ENCODE measurements at regions not wholly inside any gene's neighbourhood (a gene's known extent, or its start where the extent isn't known, plus 50 kb on each side); places are given as distances from the start of the nearest gene placed in this dataset.

DNA sequence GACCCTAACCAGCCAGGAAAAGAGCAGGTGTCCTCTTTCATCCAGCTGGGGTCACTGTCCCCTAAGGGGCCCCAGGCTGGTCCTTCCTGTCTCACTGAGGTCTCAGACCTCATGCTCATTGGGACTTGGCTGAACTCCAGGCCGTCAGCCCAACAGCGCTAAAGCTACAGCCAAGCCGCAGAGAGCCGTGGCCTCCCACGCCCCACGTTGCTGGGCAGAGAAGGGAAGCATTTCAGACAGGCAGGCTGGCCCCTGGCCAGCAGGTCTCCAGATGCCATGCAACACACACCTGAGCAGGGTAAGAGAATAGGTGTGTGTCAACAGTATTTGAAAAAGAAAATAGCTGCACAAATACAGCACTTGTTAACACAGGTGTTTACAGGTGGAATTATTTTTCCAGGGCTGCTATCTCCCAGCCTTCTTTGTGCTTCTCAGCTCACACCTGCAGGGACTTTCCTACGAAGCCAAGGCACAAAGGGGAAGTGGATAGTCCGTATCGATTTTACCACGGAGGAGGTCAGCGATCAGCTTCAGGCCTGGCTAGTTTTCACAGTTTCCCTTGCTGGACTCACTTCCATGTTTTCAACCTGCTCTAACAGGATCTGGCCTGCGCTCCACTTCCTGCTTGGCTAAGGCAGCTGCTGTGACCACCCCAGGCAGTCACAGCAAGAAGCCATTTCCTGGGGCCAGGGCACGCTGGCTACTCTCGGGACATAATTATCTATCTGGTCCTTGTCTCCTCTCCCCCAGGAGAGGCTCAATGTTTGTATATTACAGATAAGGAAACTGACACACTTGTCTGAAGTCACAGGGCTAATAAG lies 156.1 kb upstream of the ID2 start (continued):
- TF ChIP-seq, protein P1, sequence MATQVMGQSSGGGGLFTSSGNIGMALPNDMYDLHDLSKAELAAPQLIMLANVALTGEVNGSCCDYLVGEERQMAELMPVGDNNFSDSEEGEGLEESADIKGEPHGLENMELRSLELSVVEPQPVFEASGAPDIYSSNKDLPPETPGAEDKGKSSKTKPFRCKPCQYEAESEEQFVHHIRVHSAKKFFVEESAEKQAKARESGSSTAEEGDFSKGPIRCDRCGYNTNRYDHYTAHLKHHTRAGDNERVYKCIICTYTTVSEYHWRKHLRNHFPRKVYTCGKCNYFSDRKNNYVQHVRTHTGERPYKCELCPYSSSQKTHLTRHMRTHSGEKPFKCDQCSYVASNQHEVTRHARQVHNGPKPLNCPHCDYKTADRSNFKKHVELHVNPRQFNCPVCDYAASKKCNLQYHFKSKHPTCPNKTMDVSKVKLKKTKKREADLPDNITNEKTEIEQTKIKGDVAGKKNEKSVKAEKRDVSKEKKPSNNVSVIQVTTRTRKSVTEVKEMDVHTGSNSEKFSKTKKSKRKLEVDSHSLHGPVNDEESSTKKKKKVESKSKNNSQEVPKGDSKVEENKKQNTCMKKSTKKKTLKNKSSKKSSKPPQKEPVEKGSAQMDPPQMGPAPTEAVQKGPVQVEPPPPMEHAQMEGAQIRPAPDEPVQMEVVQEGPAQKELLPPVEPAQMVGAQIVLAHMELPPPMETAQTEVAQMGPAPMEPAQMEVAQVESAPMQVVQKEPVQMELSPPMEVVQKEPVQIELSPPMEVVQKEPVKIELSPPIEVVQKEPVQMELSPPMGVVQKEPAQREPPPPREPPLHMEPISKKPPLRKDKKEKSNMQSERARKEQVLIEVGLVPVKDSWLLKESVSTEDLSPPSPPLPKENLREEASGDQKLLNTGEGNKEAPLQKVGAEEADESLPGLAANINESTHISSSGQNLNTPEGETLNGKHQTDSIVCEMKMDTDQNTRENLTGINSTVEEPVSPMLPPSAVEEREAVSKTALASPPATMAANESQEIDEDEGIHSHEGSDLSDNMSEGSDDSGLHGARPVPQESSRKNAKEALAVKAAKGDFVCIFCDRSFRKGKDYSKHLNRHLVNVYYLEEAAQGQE (IDR thresholded peaks at IDR 0.05; ENCODE audit: low read depth), result no peak
- TF ChIP-seq ZFX (IDR thresholded peaks at IDR 0.05) (no peak), EZH2phosphoT487 (IDR thresholded peaks at IDR 0.05; ENCODE audit: borderline replicate concordance) (no peak)

DNA sequence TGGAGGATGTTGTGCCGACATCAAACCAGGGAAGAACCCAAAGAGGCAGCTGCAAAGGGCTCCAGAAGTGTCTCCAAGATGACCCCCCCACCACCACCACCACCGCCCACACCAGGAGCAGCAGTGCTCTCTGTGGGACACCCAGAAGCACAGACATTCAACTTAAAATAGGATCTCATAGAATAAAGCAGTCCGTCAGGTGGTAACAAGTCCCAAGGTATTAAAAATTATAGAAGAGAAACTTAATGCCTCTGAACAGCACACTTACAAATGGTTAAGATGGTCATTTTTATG lies 155.5 kb upstream of the ID2 start:
- Histone ChIP-seq H3K27ac (ENCODE audit: low read depth, low read length) (no peak overlapping the region), H4K20me1 (ENCODE audit: insufficient read depth) (no peaks in the 10 kb centered on the region), H3K27me3 (ENCODE audit: insufficient read depth, low read length) (no peaks in the 10 kb centered on the region), H3K4me3 (replicated peaks in 1 of 2; ENCODE audit: low read depth in 1 of 2, low read length in 2 of 2) (no peak overlapping the region), H3K4me1 (ENCODE audit: control insufficient read depth in 1 of 2, insufficient read depth in 2 of 2, low read length in 2 of 2) (peaks cover 8% of the 10 kb centered on the region in 2 experiments; a peak in 3 of 4 replicates), H2AFZ (ENCODE audit: low read depth, low read length, poor library complexity, severe bottlenecking) (no peak overlapping the region), H3K9me2 (ENCODE audit: insufficient read depth) (no peaks in the 10 kb centered on the region), H3K9ac (ENCODE audit: low read length) (no peak overlapping the region), H3K36me3 (ENCODE audit: control insufficient read depth in 1 of 2, insufficient read depth in 2 of 2, low read length in 2 of 2) (no peaks in the 10 kb centered on the region), H3K9me3 (ENCODE audit: control insufficient read depth in 1 of 2, insufficient read depth in 1 of 2, low read depth in 1 of 2, low read length in 2 of 2) (peaks cover under 1 to 4% of the 10 kb centered on the region in 2 experiments; a peak in 1 of 4 replicates), H3K79me2 (ENCODE audit: insufficient read depth, low read length) (no peaks in the 10 kb centered on the region), H3K4me2 (ENCODE audit: low read length) (no peak overlapping the region)
- no TSS peak for BruUV-seq (replicated peaks)
- no peak for DNase-seq (ENCODE audit: low read depth, low spot score)
- intact Hi-C loops (cut with micrococcal nuclease), result no loop called here
- ChIA-PET RAD21 (ENCODE audit: low non-redundant PET in 1 of 2, low total read pairs in 2 of 2, uncharacterized antibody in 2 of 2, unreplicated experiment in 2 of 2) (no interaction called here), POLR2A (no interaction called here), CTCF (no interaction called here)
- ATAC-seq, result no peak
- no peak for TF ChIP-seq CBX3 (IDR thresholded peaks at IDR 0.05; ENCODE audit: low read depth)
- no peak for TF ChIP-seq SP1 (IDR thresholded peaks at IDR 0.05; ENCODE audit: low read depth)
- TF ChIP-seq FOSL1 (IDR thresholded peaks at IDR 0.05; ENCODE audit: low read depth), result no peak
- no peak for TF ChIP-seq YY1 (IDR thresholded peaks at IDR 0.05; ENCODE audit: extremely low read depth, insufficient replicate concordance, low read depth, low read length)
- no peak for TF ChIP-seq SRF (IDR thresholded peaks at IDR 0.05; ENCODE audit: low read depth)
- no peak for TF ChIP-seq ZNF274 (IDR thresholded peaks at IDR 0.05; ENCODE audit: low read depth, low read length)
- TF ChIP-seq, protein P2, sequence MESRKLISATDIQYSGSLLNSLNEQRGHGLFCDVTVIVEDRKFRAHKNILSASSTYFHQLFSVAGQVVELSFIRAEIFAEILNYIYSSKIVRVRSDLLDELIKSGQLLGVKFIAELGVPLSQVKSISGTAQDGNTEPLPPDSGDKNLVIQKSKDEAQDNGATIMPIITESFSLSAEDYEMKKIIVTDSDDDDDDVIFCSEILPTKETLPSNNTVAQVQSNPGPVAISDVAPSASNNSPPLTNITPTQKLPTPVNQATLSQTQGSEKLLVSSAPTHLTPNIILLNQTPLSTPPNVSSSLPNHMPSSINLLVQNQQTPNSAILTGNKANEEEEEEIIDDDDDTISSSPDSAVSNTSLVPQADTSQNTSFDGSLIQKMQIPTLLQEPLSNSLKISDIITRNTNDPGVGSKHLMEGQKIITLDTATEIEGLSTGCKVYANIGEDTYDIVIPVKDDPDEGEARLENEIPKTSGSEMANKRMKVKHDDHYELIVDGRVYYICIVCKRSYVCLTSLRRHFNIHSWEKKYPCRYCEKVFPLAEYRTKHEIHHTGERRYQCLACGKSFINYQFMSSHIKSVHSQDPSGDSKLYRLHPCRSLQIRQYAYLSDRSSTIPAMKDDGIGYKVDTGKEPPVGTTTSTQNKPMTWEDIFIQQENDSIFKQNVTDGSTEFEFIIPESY (IDR thresholded peaks at IDR 0.05; ENCODE audit: extremely low read depth, insufficient replicate concordance, low read length), result no peak
- no peak for TF ChIP-seq POLR2A (IDR thresholded peaks at IDR 0.05; ENCODE audit: borderline replicate concordance, extremely low read depth, insufficient read depth, insufficient read length)
- no peak for TF ChIP-seq SIN3A (IDR thresholded peaks at IDR 0.05; ENCODE audit: low read depth)
- no peak for TF ChIP-seq ZFX (IDR thresholded peaks at IDR 0.05)
- no peak for TF ChIP-seq RAD21 (IDR thresholded peaks at IDR 0.05; ENCODE audit: low read depth)
- TF ChIP-seq JUND (IDR thresholded peaks at IDR 0.05), result no peak
- TF ChIP-seq CEBPB (IDR thresholded peaks at IDR 0.05; ENCODE audit: low read depth), result no peak
- no peak for TF ChIP-seq ELF1 (IDR thresholded peaks at IDR 0.05; ENCODE audit: borderline replicate concordance, low read depth)
- TF ChIP-seq, protein P3, sequence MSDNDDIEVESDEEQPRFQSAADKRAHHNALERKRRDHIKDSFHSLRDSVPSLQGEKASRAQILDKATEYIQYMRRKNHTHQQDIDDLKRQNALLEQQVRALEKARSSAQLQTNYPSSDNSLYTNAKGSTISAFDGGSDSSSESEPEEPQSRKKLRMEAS (IDR thresholded peaks at IDR 0.05), result no peak
- TF ChIP-seq, protein P4, sequence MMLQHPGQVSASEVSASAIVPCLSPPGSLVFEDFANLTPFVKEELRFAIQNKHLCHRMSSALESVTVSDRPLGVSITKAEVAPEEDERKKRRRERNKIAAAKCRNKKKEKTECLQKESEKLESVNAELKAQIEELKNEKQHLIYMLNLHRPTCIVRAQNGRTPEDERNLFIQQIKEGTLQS (IDR thresholded peaks at IDR 0.05), result no peak
- TF ChIP-seq POLR2AphosphoS5 (IDR thresholded peaks at IDR 0.05; ENCODE audit: low read depth, low read length), result no peak
